Trophoblast cell (in vitro differentiated cells and primary cell): ENCODE measurements at regions not wholly inside any gene's neighbourhood (a gene's known extent, or its start where the extent isn't known, plus 50 kb on each side); places are given as distances from the start of the nearest gene placed in this dataset.

Experiments
- DNase-seq, 2 donors: peaks; one replicate each; pipeline ENCODE4 v3.0.0-alpha.2; 2016
- H2AFZ ChIP-seq: 2 replicates; pipeline ENCODE4 v1.6.1; 2013; ENCODE audit warnings: low read length, moderate library complexity, mild to moderate bottlenecking; ENCODE audit not compliant: insufficient read depth, poor library complexity
- H2AK5ac ChIP-seq: 2 replicates; pipeline ENCODE4 v1.6.1; 2013; ENCODE audit warnings: mild to moderate bottlenecking, low read length
- H2BK120ac ChIP-seq: 2 replicates; pipeline ENCODE4 v1.6.1; 2013; ENCODE audit warnings: low read length, mild to moderate bottlenecking, moderate library complexity; ENCODE audit not compliant: insufficient read depth, poor library complexity
- H2BK12ac ChIP-seq: 2 replicates; pipeline ENCODE4 v1.6.1; 2013; ENCODE audit warnings: mild to moderate bottlenecking, low read length, moderate library complexity
- H2BK5ac ChIP-seq: 2 replicates; pipeline ENCODE4 v1.6.1; 2013; ENCODE audit warnings: low read length, low read depth, moderate library complexity, mild to moderate bottlenecking; ENCODE audit not compliant: poor library complexity
- H3K14ac ChIP-seq: 2 replicates; pipeline ENCODE4 v1.6.1; 2013; ENCODE audit warnings: mild to moderate bottlenecking, low read length
- H3K18ac ChIP-seq: 2 replicates; pipeline ENCODE4 v1.6.1; 2013; ENCODE audit warnings: mild to moderate bottlenecking, low read length
- H3K23ac ChIP-seq: 2 replicates; pipeline ENCODE4 v1.6.1; 2013; ENCODE audit warnings: low read length
- H3K27ac ChIP-seq: 2 replicates; pipeline ENCODE4 v1.5.1; 2013; ENCODE audit warnings: low read depth, mild to moderate bottlenecking, inconsistent platforms, low read length, moderate library complexity
- H3K27me3 ChIP-seq: 2 replicates; pipeline ENCODE4 v1.6.1; 2013; ENCODE audit warnings: inconsistent platforms, mild to moderate bottlenecking, low read length, moderate library complexity; ENCODE audit not compliant: insufficient read depth
- H3K36me3 ChIP-seq, 2 experiments: 1 replicate in 1 of 2; 2 replicates in 1 of 2; pipeline ENCODE4 v1.6.1; 2013; ENCODE audit warnings: low read length in 2 of 2, mild to moderate bottlenecking in 2 of 2, moderate library complexity in 1 of 2; ENCODE audit not compliant: insufficient read depth in 2 of 2, control insufficient read depth in 1 of 2
- H3K4ac ChIP-seq: 2 replicates; pipeline ENCODE4 v1.6.1; 2013; ENCODE audit warnings: low read depth, mild to moderate bottlenecking, low read length, moderate library complexity
- H3K4me1 ChIP-seq, 2 experiments: 1 replicate in 1 of 2; 2 replicates in 1 of 2; pipeline ENCODE4 v1.6.1; 2013; ENCODE audit warnings: low read length in 2 of 2, mild to moderate bottlenecking in 2 of 2, moderate library complexity in 1 of 2; ENCODE audit not compliant: insufficient read depth in 2 of 2, control insufficient read depth in 1 of 2
- H3K4me2 ChIP-seq: 2 replicates; pipeline ENCODE4 v1.6.1; 2013; ENCODE audit warnings: inconsistent platforms, mild to moderate bottlenecking, low read length, moderate library complexity
- H3K4me3 ChIP-seq: 2 replicates; pipeline ENCODE4 v1.5.1; 2013; ENCODE audit warnings: mild to moderate bottlenecking, low read depth, low read length, inconsistent platforms
- H3K79me1 ChIP-seq: one replicate; pipeline ENCODE4 v1.6.1; 2013; ENCODE audit warnings: low read length
- H3K79me2 ChIP-seq: 2 replicates; pipeline ENCODE4 v1.6.1; 2013; ENCODE audit warnings: low read length, mild to moderate bottlenecking; ENCODE audit not compliant: control insufficient read depth, insufficient read depth, poor library complexity
- H3K9ac ChIP-seq: 2 replicates; pipeline ENCODE4 v1.6.1; 2013; ENCODE audit warnings: mild to moderate bottlenecking, low read length
- H3K9me3 ChIP-seq: 2 replicates; pipeline ENCODE4 v1.6.1; 2013; ENCODE audit warnings: low read depth, mild to moderate bottlenecking, control low read depth, inconsistent platforms, low read length; ENCODE audit not compliant: insufficient read depth
- H4K12ac ChIP-seq: 2 replicates; pipeline ENCODE4 v1.6.1; 2013; ENCODE audit warnings: low read depth, mild to moderate bottlenecking, low read length, moderate library complexity
- H4K8ac ChIP-seq: 2 replicates; pipeline ENCODE4 v1.6.1; 2013; ENCODE audit warnings: low read depth, mild to moderate bottlenecking, low read length, moderate library complexity
- H4K91ac ChIP-seq: one replicate; pipeline ENCODE4 v1.6.1; 2013; ENCODE audit warnings: low read depth, mild to moderate bottlenecking, low read length, moderate library complexity
- WGBS: extraction: QIAGEN DNeasy Blood & Tissue Kit; methylation state at CpG from one replicate; pipeline ENCODE4 v1.1.7; 2013; ENCODE audit warnings: missing lambda C conversion rate; ENCODE audit not compliant: insufficient read length, insufficient coverage; ENCODE audit errors: extremely low coverage; 5-methylcytosine and 5-hydroxymethylcytosine counted together

DNA sequence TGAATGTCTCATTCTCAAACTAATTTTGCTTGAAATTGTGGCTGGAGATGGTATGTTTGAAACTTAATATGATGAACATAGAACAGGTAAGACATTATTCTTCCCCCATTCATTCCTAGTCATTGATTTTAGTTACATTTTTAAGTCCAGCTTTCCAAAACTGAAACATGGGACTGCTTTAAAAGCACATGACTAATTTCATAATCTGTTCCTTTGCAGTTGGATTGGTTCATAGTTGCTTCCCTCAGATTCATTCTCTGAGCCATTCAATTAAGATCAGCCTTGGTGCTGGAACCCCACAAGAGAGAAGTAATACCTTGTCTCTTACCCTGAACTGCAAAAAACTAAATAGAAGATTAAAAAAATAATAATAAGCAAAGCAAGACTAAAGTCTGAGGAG, 87.5 kb upstream of the TGFBR2 start:
- H3K4me1 ChIP-seq, result no peaks in the 10 kb centered on the region
- H3K36me3 ChIP-seq, result no peaks in the 10 kb centered on the region
- no peak overlapping the region for H4K91ac ChIP-seq
- no peaks in the 10 kb centered on the region for H3K9me3 ChIP-seq
- no peak overlapping the region for H3K23ac ChIP-seq
- no peak overlapping the region for H3K14ac ChIP-seq
- H3K4ac ChIP-seq, result no peak overlapping the region
- no peak overlapping the region for H2AFZ ChIP-seq
- H2BK12ac ChIP-seq, result no peak overlapping the region
- H4K12ac ChIP-seq, result no peak overlapping the region
- no peak for DNase-seq
- H2BK5ac ChIP-seq, result no peak overlapping the region
- no peak overlapping the region for H2BK120ac ChIP-seq
- H3K4me2 ChIP-seq, result no peak overlapping the region
- no peak overlapping the region for H3K4me3 ChIP-seq
- H3K27me3 ChIP-seq, result no peaks in the 10 kb centered on the region
- H3K9ac ChIP-seq, result no peak overlapping the region
- no peak overlapping the region for H2AK5ac ChIP-seq
- H3K27ac ChIP-seq, result no peak overlapping the region
- peaks cover 1% of the 10 kb centered on the region for H3K79me1 ChIP-seq
- no peak overlapping the region for H4K8ac ChIP-seq
- H3K79me2 ChIP-seq, result no peaks in the 10 kb centered on the region
- H3K18ac ChIP-seq, result no peak overlapping the region

DNA sequence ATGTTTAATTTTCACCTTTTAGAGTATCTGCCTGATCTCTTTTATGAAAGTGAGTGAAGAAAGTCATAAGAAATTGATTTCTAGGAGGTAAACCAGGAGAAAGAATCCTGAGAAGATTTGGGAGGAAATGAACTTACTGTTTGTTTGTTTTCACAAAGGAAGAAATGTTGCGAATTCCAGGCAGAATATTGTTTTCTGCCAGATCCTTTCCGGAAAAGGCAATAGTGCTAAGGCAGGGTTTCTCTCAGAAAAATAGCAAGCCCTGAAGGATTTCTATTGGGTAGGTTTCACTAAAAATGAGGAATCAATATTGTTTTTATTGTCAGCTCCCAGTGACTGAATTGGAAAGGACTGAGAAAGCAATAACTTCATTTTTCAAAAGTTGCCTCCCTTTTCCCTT, 85.7 kb upstream of the TGFBR2 start:
- Histone ChIP-seq H3K9ac (no peak overlapping the region), H3K36me3 (no peaks in the 10 kb centered on the region), H3K4me3 (no peak overlapping the region), H3K14ac (no peak overlapping the region), H3K27ac (no peak overlapping the region), H4K8ac (no peak overlapping the region), H2AK5ac (no peak overlapping the region), H3K4me1 (no peaks in the 10 kb centered on the region), H3K18ac (no peak overlapping the region), H3K9me3 (no peaks in the 10 kb centered on the region), H2BK5ac (no peak overlapping the region), H3K23ac (no peak overlapping the region), H2BK120ac (no peak overlapping the region), H2AFZ (no peak overlapping the region), H4K91ac (no peak overlapping the region), H3K27me3 (no peaks in the 10 kb centered on the region), H2BK12ac (no peak overlapping the region), H4K12ac (no peak overlapping the region), H3K79me1 (peaks cover 1% of the 10 kb centered on the region), H3K4me2 (no peak overlapping the region), H3K79me2 (no peaks in the 10 kb centered on the region), H3K4ac (no peak overlapping the region)
- no CpG with 5 or more reads among the region's 2 CpGs for WGBS
- DNase-seq, result no peak

DNA sequence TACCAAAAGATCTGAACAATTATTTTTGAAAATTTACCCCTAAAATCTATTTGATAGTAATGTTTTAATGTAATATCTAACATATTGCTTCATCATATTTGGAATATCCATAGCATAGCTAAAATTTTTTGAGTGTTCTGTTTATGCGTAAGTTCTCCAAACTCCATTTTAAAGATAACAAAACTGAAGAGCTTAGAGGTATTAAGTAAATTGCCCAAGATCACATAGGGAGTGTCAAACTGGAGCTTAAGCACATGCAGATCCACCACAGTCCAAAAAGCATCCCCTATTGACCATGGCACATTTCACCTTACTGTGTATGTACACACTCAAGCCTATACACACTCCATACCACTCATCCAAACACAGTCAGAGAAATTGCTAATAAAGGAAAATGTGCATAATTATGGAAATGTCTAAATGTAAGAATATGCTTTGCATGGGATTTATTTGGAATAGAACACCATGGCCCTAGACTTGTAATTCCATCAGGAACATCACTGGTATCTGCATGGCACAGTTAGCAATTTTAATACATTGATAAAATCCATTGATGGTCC, 85.2 kb upstream of the TGFBR2 start:
- WGBS, result no CpG with 5 or more reads among the region's 1 CpG
- H3K79me2 ChIP-seq, result no peaks in the 10 kb centered on the region

DNA sequence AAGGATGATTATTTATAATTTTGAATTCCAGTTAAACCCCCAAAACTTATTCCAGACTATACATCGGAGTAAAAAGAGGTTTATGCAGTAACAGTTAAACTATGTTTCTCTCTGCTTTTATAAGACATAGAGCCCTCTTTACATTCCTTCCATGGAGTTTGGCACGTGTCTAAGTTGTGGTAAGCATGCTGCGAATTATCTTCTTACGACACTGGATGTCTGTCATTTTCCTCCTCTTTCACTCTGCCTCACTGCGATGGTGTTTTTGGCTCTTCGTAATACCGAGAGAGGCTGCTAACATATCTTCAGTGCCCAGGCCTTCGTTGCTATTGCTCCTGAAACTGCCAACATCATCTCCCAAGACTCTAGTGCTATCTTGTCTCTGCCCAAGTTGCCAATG, 83.9 kb upstream of the TGFBR2 start:
- H3K4me1 ChIP-seq, result no peaks in the 10 kb centered on the region
- no peak overlapping the region for H3K18ac ChIP-seq
- H3K9me3 ChIP-seq, result no peaks in the 10 kb centered on the region
- no peak overlapping the region for H4K8ac ChIP-seq
- H3K4me2 ChIP-seq, result no peak overlapping the region
- H2BK5ac ChIP-seq, result no peak overlapping the region
- DNase-seq, result peak; percentile 45 to 80
- no CpG with 5 or more reads among the region's 8 CpGs for WGBS
- no peak overlapping the region for H3K9ac ChIP-seq
- H3K27ac ChIP-seq, result no peak overlapping the region
- H2BK12ac ChIP-seq, result no peak overlapping the region
- H2AK5ac ChIP-seq, result no peak overlapping the region
- H3K79me2 ChIP-seq, result no peaks in the 10 kb centered on the region
- H2AFZ ChIP-seq, result no peak overlapping the region
- no peak overlapping the region for H4K91ac ChIP-seq
- H3K27me3 ChIP-seq, result no peaks in the 10 kb centered on the region
- no peaks in the 10 kb centered on the region for H3K36me3 ChIP-seq
- no peak overlapping the region for H3K4me3 ChIP-seq
- H3K23ac ChIP-seq, result no peak overlapping the region
- peaks cover 1% of the 10 kb centered on the region for H3K79me1 ChIP-seq
- H4K12ac ChIP-seq, result no peak overlapping the region
- no peak overlapping the region for H2BK120ac ChIP-seq
- H3K4ac ChIP-seq, result no peak overlapping the region
- no peak overlapping the region for H3K14ac ChIP-seq

More for the DNA sequence above, 85.2 kb upstream of the TGFBR2 start:
- H3K9ac ChIP-seq, result no peak overlapping the region
- no peaks in the 10 kb centered on the region for H3K9me3 ChIP-seq
- H3K18ac ChIP-seq, result no peak overlapping the region
- H3K36me3 ChIP-seq, result no peaks in the 10 kb centered on the region
- no peak overlapping the region for H4K8ac ChIP-seq
- peaks cover 1% of the 10 kb centered on the region for H3K79me1 ChIP-seq
- H2BK12ac ChIP-seq, result no peak overlapping the region
- no peaks in the 10 kb centered on the region for H3K27me3 ChIP-seq
- H2AFZ ChIP-seq, result no peak overlapping the region
- no peak overlapping the region for H2BK120ac ChIP-seq
- peak in 1 of 2 donors; percentile 39 for DNase-seq
- no peak overlapping the region for H4K91ac ChIP-seq
- H3K23ac ChIP-seq, result no peak overlapping the region
- H2BK5ac ChIP-seq, result no peak overlapping the region
- H2AK5ac ChIP-seq, result no peak overlapping the region
- H3K4me3 ChIP-seq, result no peak overlapping the region
- H4K12ac ChIP-seq, result no peak overlapping the region
- H3K14ac ChIP-seq, result no peak overlapping the region
- H3K4ac ChIP-seq, result no peak overlapping the region
- H3K4me1 ChIP-seq, result no peaks in the 10 kb centered on the region
- no peak overlapping the region for H3K27ac ChIP-seq
- H3K4me2 ChIP-seq, result no peak overlapping the region
